Hematopoietic multipotent progenitor cell treated with erythropoietin and hydrocortisone succinate and interleukin-3 and kit ligand, for 15 days (in vitro differentiated cells): ENCODE measurements at regions not wholly inside any gene's neighbourhood (a gene's known extent, or its start where the extent isn't known, plus 50 kb on each side); places are given as distances from the start of the nearest gene placed in this dataset.

Source experiments
- DNase-seq: peaks from one replicate; pipeline ENCODE4 v3.0.0-alpha.2; 2015; ENCODE audit warnings: low spot score

GRCh38 chr1:30316056-30316455 lies 407.3 kb downstream of the MATN1 start:
- no peak for DNase-seq

- DNase-seq = no peak
Observed at GRCh38 chr1:30315185-30315960, 408.0 kb downstream of the MATN1 start.

GRCh38 chr1:30314591-30314990 lies 408.8 kb downstream of the MATN1 start:
- no peak for DNase-seq

- DNase-seq = no peak
Observed at GRCh38 chr1:30313584-30313983, 409.8 kb downstream of the MATN1 start.

- DNase-seq = no peak
Observed at GRCh38 chr1:30313176-30313575, 410.2 kb downstream of the MATN1 start.

GRCh38 chr1:30312226-30312625 lies 411.2 kb downstream of the MATN1 start:
- DNase-seq = no peak

- DNase-seq = no peak
Observed at GRCh38 chr1:30311749-30312148, 411.6 kb downstream of the MATN1 start.

- no peak for DNase-seq
Observed at GRCh38 chr1:30310966-30311742, 412.2 kb downstream of the MATN1 start.

GRCh38 chr1:30307182-30307581 lies 416.2 kb downstream of the MATN1 start:
- no peak for DNase-seq

- no peak for DNase-seq
Observed at GRCh38 chr1:30305519-30305918, 417.9 kb downstream of the MATN1 start.

GRCh38 chr1:30305061-30305460 lies 418.3 kb downstream of the MATN1 start:
- DNase-seq = no peak

GRCh38 chr1:30304080-30304479 lies 419.3 kb downstream of the MATN1 start:
- no peak for DNase-seq

GRCh38 chr1:30303387-30303786 lies 420.0 kb downstream of the MATN1 start:
- DNase-seq = no peak

GRCh38 chr1:30302858-30303257 lies 420.5 kb downstream of the MATN1 start:
- no peak for DNase-seq

GRCh38 chr1:30300669-30301068 lies 422.7 kb downstream of the MATN1 start:
- DNase-seq = no peak

- DNase-seq = no peak
Observed at GRCh38 chr1:30299393-30299792, 424.0 kb downstream of the MATN1 start.

- no peak for DNase-seq
Observed at GRCh38 chr1:30295674-30296073, 427.7 kb downstream of the MATN1 start.

GRCh38 chr1:30295266-30295665 lies 428.1 kb downstream of the MATN1 start:
- no peak for DNase-seq

- no peak for DNase-seq
Observed at GRCh38 chr1:30294508-30294907, 428.9 kb downstream of the MATN1 start.

GRCh38 chr1:30292451-30292850 lies 430.9 kb downstream of the MATN1 start:
- no peak for DNase-seq

- no peak for DNase-seq
Observed at GRCh38 chr1:30291526-30291925, 431.9 kb downstream of the MATN1 start.

- DNase-seq = no peak
Observed at GRCh38 chr1:30290581-30290980, 432.8 kb downstream of the MATN1 start.

GRCh38 chr1:30287976-30288375 lies 435.4 kb downstream of the MATN1 start:
- DNase-seq = no peak
